Neural cell (in vitro differentiated cells): ENCODE measurements at regions not wholly inside any gene's neighbourhood (a gene's known extent, or its start where the extent isn't known, plus 50 kb on each side); places are given as distances from the start of the nearest gene placed in this dataset.

Experiments used
- H2AFZ ChIP-seq: fragments of 200-600, 300-800 bp; sonication (generic), shearing (Covaris generic); 2 replicates; pipeline ENCODE4 v1.6.0; 2014; ENCODE audit warnings: low read depth, mild to moderate bottlenecking, antibody characterized with exemption, low read length, moderate library complexity
- H3F3A ChIP-seq: fragments of 200-600 bp; shearing (Covaris generic); 2 replicates; pipeline ENCODE4 v1.6.1; 2016; ENCODE audit warnings: mild to moderate bottlenecking, moderate library complexity, mixed read lengths, antibody characterized with exemption, low read length; ENCODE audit not compliant: insufficient read depth, poor library complexity, severe bottlenecking
- H3K27ac ChIP-seq: fragments of 200-600, 300-800 bp; sonication (generic), shearing (Covaris generic); 2 replicates; pipeline ENCODE4 v1.5.1; 2014; ENCODE audit warnings: mild to moderate bottlenecking, low read length, moderate library complexity
- H3K27me3 ChIP-seq: fragments of 300-800, 200-600 bp; sonication (generic), shearing (Covaris generic); 2 replicates; pipeline ENCODE4 v1.6.0; 2014; ENCODE audit warnings: mild to moderate bottlenecking, low read depth, low read length, moderate library complexity; ENCODE audit not compliant: insufficient read depth
- H3K36me3 ChIP-seq: fragments of 300-800, 200-600 bp; sonication (generic), shearing (Covaris generic); 2 replicates; pipeline ENCODE4 v1.5.1; 2014; ENCODE audit warnings: mild to moderate bottlenecking, antibody characterized with exemption, low read length, moderate library complexity; ENCODE audit not compliant: insufficient read depth
- H3K4me2 ChIP-seq: fragments of 300-800, 200-600 bp; sonication (generic), shearing (Covaris generic); 2 replicates; pipeline ENCODE4 v1.6.0; 2014; ENCODE audit warnings: mild to moderate bottlenecking, low read length
- H3K4me3 ChIP-seq: fragments of 300-800, 200-600 bp; sonication (generic), shearing (Covaris generic); 2 replicates; pipeline ENCODE4 v1.5.1; 2014; ENCODE audit warnings: mild to moderate bottlenecking, low read length, moderate library complexity
- H3K79me2 ChIP-seq: fragments of 200-600 bp; shearing (Covaris generic); replicated peaks from 2 replicates; pipeline ENCODE4 v1.6.0; 2014; ENCODE audit warnings: mild to moderate bottlenecking, low read length, moderate library complexity; ENCODE audit not compliant: insufficient read depth
- H3K9ac ChIP-seq: fragments of 300-800, 200-600 bp; sonication (generic), shearing (Covaris generic); 2 replicates; pipeline ENCODE4 v1.6.1; 2016; ENCODE audit warnings: mild to moderate bottlenecking, low read length, mixed read lengths
- H3K9me2 ChIP-seq: fragments of 200-600 bp; shearing (Covaris generic); 2 replicates; pipeline ENCODE4 v1.6.1; 2016; ENCODE audit warnings: mild to moderate bottlenecking, low read length, mixed read lengths; ENCODE audit not compliant: insufficient read depth
- H3K9me3 ChIP-seq: fragments of 200-600, 300-800 bp; sonication (generic), shearing (Covaris generic); 2 replicates; pipeline ENCODE4 v1.6.1; 2016; ENCODE audit warnings: mild to moderate bottlenecking, mixed run types, low read length, moderate library complexity, mixed read lengths
- H4K20me1 ChIP-seq: fragments of 200-600 bp; shearing (Covaris generic); 2 replicates; pipeline ENCODE4 v1.6.1; 2016; ENCODE audit warnings: mild to moderate bottlenecking, mixed run types; ENCODE audit not compliant: insufficient read depth
- EP300 ChIP-seq: fragments of 450-650 bp; conservative IDR thresholded peaks from 2 replicates; pipeline ENCODE4 v1.6.1; 2014; ENCODE audit warnings: antibody characterized with exemption, mild to moderate bottlenecking, moderate library complexity; ENCODE audit not compliant: poor library complexity, severe bottlenecking
- EZH2 ChIP-seq: fragments of 200-600, 300-800 bp; shearing (Covaris generic), sonication (generic); IDR thresholded peaks from 2 replicates; pipeline ENCODE4 v1.6.1; 2014; ENCODE audit warnings: antibody characterized with exemption, low read length, borderline replicate concordance, mild to moderate bottlenecking; ENCODE audit not compliant: insufficient read depth, poor library complexity, severe bottlenecking
- MXI1 ChIP-seq: fragments of 450-650 bp; conservative IDR thresholded peaks from 2 replicates; pipeline ENCODE4 v1.6.1; 2014; ENCODE audit warnings: antibody characterized with exemption, mild to moderate bottlenecking; ENCODE audit not compliant: poor library complexity, severe bottlenecking
- POLR2AphosphoS5 ChIP-seq: IDR thresholded peaks from 2 replicates; pipeline ENCODE4 v1.6.1; 2012
- RAD21 ChIP-seq: fragments of 450-650 bp; conservative IDR thresholded peaks from 2 replicates; pipeline ENCODE4 v1.6.1; 2014; ENCODE audit warnings: antibody characterized with exemption, mild to moderate bottlenecking, moderate library complexity
- SMC3 ChIP-seq: fragments of 450-650 bp; conservative IDR thresholded peaks from 2 replicates; pipeline ENCODE4 v1.6.1; 2014; ENCODE audit warnings: antibody characterized with exemption, mild to moderate bottlenecking, moderate library complexity; ENCODE audit not compliant: poor library complexity
- TAF1 ChIP-seq: IDR thresholded peaks from 2 replicates; pipeline ENCODE4 v1.6.1; 2012; ENCODE audit warnings: low read depth
- TF ChIP-seq, protein P1 (sequence below): fragments of 450-650 bp; IDR thresholded peaks from 2 replicates; pipeline ENCODE4 v1.5.1; 2014; ENCODE audit warnings: antibody characterized with exemption, mild to moderate bottlenecking, moderate library complexity; ENCODE audit not compliant: poor library complexity, severe bottlenecking
- TF ChIP-seq, protein P2 (sequence below): IDR thresholded peaks from 2 replicates; pipeline ENCODE4 v1.6.1; 2012; ENCODE audit warnings: borderline replicate concordance

DNA sequence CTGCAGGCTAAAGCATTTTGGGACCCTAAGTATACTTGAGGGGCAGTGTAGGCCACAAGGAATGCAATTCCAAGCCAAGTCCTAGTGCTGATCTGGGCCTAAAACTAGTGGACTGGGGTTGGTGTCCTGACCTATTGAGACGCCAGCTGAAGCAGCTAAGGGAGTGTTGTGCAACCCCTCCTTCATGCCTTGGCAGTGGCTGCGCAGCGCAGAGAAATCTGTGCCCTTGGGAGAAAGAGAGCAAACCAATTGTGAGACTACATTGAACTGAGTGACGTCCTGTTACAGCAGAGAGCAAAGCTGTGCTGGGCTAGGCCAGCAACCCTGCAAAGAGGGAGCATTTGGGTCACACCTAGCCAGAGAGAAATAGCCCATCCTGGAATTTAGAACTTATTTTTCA is 2715.0 kb upstream of the PCDH20 start:
- TF ChIP-seq RAD21 (no peak), POLR2AphosphoS5 (no peak), MXI1 (no peak), TAF1 (no peak), EZH2 (no peak), SMC3 (no peak), EP300 (no peak)
- TF ChIP-seq, protein P1, sequence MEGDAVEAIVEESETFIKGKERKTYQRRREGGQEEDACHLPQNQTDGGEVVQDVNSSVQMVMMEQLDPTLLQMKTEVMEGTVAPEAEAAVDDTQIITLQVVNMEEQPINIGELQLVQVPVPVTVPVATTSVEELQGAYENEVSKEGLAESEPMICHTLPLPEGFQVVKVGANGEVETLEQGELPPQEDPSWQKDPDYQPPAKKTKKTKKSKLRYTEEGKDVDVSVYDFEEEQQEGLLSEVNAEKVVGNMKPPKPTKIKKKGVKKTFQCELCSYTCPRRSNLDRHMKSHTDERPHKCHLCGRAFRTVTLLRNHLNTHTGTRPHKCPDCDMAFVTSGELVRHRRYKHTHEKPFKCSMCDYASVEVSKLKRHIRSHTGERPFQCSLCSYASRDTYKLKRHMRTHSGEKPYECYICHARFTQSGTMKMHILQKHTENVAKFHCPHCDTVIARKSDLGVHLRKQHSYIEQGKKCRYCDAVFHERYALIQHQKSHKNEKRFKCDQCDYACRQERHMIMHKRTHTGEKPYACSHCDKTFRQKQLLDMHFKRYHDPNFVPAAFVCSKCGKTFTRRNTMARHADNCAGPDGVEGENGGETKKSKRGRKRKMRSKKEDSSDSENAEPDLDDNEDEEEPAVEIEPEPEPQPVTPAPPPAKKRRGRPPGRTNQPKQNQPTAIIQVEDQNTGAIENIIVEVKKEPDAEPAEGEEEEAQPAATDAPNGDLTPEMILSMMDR = no peak
- TF ChIP-seq, protein P2, sequence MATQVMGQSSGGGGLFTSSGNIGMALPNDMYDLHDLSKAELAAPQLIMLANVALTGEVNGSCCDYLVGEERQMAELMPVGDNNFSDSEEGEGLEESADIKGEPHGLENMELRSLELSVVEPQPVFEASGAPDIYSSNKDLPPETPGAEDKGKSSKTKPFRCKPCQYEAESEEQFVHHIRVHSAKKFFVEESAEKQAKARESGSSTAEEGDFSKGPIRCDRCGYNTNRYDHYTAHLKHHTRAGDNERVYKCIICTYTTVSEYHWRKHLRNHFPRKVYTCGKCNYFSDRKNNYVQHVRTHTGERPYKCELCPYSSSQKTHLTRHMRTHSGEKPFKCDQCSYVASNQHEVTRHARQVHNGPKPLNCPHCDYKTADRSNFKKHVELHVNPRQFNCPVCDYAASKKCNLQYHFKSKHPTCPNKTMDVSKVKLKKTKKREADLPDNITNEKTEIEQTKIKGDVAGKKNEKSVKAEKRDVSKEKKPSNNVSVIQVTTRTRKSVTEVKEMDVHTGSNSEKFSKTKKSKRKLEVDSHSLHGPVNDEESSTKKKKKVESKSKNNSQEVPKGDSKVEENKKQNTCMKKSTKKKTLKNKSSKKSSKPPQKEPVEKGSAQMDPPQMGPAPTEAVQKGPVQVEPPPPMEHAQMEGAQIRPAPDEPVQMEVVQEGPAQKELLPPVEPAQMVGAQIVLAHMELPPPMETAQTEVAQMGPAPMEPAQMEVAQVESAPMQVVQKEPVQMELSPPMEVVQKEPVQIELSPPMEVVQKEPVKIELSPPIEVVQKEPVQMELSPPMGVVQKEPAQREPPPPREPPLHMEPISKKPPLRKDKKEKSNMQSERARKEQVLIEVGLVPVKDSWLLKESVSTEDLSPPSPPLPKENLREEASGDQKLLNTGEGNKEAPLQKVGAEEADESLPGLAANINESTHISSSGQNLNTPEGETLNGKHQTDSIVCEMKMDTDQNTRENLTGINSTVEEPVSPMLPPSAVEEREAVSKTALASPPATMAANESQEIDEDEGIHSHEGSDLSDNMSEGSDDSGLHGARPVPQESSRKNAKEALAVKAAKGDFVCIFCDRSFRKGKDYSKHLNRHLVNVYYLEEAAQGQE = no peak
- Histone ChIP-seq H3K9me2 (no peaks in the 10 kb centered on the region), H3K9me3 (no peaks in the 10 kb centered on the region), H3K4me3 (no peak overlapping the region), H3K4me2 (no peak overlapping the region), H3K27me3 (no peaks in the 10 kb centered on the region), H3K27ac (no peak overlapping the region), H4K20me1 (no peaks in the 10 kb centered on the region), H3F3A (no peaks in the 10 kb centered on the region), H2AFZ (no peak overlapping the region), H3K79me2 (no peaks in the 10 kb centered on the region), H3K36me3 (no peaks in the 10 kb centered on the region), H3K9ac (no peak overlapping the region)

DNA sequence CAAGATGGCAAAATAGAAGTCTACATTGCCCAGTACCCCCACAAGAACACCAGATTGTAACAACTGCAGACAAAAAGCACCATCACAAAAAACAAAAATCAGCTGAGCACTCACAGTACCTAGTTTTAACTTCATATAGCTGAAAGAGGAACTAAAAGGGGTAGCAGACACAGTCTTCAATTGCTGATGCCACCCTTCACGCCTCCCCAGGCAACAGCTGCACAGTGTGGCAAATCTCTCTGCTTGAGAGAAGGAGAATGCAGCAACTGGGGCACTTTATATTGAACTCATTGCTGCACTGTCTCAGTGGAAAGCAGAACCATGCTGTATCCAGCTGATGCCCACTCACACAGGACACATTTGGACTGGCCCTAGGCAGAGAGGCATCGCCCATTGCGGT is 2714.5 kb upstream of the PCDH20 start:
- Histone ChIP-seq H3K4me3 (no peak overlapping the region), H4K20me1 (no peaks in the 10 kb centered on the region), H3K9me2 (no peaks in the 10 kb centered on the region), H3K9me3 (no peaks in the 10 kb centered on the region), H3K9ac (no peak overlapping the region), H3K27ac (no peak overlapping the region), H3K79me2 (no peaks in the 10 kb centered on the region), H3F3A (no peaks in the 10 kb centered on the region), H3K4me2 (no peak overlapping the region), H3K27me3 (no peaks in the 10 kb centered on the region), H2AFZ (no peak overlapping the region), H3K36me3 (no peaks in the 10 kb centered on the region)
- TF ChIP-seq, protein P1 = no peak
- TF ChIP-seq TAF1 (no peak), SMC3 (no peak), EZH2 (no peak), EP300 (no peak), POLR2AphosphoS5 (no peak)
- TF ChIP-seq, protein P2 = no peak
